ENCODE measurements at regions not wholly inside any gene's neighbourhood (a gene's known extent, or its start where the extent isn't known, plus 50 kb on each side); places are given as distances from the start of the nearest gene placed in this dataset.

DNA sequence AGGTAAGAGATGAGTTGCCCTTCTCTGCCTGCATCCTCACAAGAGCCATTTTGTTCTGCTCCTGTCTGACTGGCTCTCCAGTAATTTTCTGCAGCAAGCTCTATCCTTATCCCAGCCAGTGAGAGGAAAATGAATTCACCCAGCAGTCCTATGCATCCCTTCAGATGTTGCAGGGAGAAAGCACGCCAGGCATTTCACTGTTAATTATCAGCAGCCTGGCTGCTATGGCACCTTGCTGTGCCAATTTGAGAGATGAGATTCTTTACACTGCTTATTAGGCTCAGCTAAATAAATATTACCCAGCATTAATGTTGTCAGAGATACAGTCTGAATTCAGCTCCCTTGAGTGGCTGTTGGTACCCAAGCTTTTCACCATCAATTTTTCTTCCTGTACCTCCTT lies 61.1 kb upstream of the SNAP25 start:
- no peak overlapping the region for H3K27ac ChIP-seq (ENCODE audit: extremely low read depth, low read depth, low read length)
- CTCF ChIA-PET, result interaction anchor here (0.6 to 1.1 kb wide), 3 partner anchors 28 to 1408 kb away, joined by 3 to 7 read pairs (median 3); no protein-coding TSS in a partner anchor
- no peaks in the 10 kb centered on the region for H3K4me1 ChIP-seq (ENCODE audit: control insufficient read depth, insufficient read depth, low read length)
- TF ChIP-seq, protein P1, sequence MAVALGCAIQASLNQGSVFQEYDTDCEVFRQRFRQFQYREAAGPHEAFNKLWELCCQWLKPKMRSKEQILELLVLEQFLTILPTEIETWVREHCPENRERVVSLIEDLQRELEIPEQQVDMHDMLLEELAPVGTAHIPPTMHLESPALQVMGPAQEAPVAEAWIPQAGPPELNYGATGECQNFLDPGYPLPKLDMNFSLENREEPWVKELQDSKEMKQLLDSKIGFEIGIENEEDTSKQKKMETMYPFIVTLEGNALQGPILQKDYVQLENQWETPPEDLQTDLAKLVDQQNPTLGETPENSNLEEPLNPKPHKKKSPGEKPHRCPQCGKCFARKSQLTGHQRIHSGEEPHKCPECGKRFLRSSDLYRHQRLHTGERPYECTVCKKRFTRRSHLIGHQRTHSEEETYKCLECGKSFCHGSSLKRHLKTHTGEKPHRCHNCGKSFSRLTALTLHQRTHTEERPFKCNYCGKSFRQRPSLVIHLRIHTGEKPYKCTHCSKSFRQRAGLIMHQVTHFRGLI (tag by site-specific recombination; IDR thresholded peaks at IDR 0.05), result no peak
- no peak for TF ChIP-seq GLI2 (tag by site-specific recombination; IDR thresholded peaks at IDR 0.05; ENCODE audit: borderline replicate concordance, low read depth)
- POLR2A ChIA-PET, result no interaction called here
- no peak overlapping the region for H3K4me3 ChIP-seq (ENCODE audit: low read depth, low read length)
- H3K9me3 ChIP-seq (ENCODE audit: control insufficient read depth, insufficient read depth, low read depth, low read length), result no peaks in the 10 kb centered on the region
- no peaks in the 10 kb centered on the region for H3K36me3 ChIP-seq (ENCODE audit: control insufficient read depth in 2 of 2, insufficient read depth in 1 of 2, low read length in 2 of 2)

DNA sequence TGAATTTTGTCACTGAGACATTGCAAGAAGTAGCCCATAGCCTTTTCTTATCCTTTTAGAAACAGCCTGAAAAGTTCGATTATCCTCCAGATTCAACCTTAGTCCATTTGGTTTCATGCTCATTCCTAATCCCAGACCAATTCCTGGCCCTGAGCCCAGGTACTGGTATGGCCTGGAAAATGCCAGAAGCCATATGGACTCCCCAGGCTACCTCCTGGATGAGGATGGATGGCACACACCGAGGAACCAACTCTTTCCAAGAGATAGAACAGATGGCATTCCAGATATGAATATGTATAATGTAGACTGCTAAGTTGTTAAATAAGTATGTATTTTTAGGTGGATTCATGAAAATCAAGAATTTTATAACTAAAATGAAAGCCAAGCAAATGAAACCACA lies 51.6 kb upstream of the SNAP25 start:
- Histone ChIP-seq H3K4me3 (ENCODE audit: low read depth, low read length) (no peak overlapping the region), H3K4me1 (ENCODE audit: control insufficient read depth, insufficient read depth, low read length) (no peaks in the 10 kb centered on the region), H3K9me3 (ENCODE audit: control insufficient read depth, insufficient read depth, low read depth, low read length) (no peaks in the 10 kb centered on the region), H3K36me3 (ENCODE audit: control insufficient read depth in 2 of 2, insufficient read depth in 1 of 2, low read length in 2 of 2) (no peaks in the 10 kb centered on the region), H3K27ac (ENCODE audit: extremely low read depth, low read depth, low read length) (no peak overlapping the region)
- POLR2A ChIA-PET, result no interaction called here
- TF ChIP-seq, protein P2, sequence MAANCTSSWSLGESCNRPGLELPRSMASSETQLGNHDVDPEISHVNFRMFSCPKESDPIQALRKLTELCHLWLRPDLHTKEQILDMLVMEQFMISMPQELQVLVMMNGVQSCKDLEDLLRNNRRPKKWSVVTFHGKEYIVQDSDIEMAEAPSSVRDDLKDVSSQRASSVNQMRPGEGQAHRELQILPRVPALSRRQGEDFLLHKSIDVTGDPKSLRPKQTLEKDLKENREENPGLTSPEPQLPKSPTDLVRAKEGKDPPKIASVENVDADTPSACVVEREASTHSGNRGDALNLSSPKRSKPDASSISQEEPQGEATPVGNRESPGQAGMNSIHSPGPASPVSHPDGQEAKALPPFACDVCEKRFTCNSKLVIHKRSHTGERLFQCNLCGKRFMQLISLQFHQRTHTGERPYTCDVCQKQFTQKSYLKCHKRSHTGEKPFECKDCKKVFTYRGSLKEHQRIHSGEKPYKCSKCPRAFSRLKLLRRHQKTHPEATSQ (tag by site-specific recombination; IDR thresholded peaks at IDR 0.05), result no peak
- TF ChIP-seq, protein P3, sequence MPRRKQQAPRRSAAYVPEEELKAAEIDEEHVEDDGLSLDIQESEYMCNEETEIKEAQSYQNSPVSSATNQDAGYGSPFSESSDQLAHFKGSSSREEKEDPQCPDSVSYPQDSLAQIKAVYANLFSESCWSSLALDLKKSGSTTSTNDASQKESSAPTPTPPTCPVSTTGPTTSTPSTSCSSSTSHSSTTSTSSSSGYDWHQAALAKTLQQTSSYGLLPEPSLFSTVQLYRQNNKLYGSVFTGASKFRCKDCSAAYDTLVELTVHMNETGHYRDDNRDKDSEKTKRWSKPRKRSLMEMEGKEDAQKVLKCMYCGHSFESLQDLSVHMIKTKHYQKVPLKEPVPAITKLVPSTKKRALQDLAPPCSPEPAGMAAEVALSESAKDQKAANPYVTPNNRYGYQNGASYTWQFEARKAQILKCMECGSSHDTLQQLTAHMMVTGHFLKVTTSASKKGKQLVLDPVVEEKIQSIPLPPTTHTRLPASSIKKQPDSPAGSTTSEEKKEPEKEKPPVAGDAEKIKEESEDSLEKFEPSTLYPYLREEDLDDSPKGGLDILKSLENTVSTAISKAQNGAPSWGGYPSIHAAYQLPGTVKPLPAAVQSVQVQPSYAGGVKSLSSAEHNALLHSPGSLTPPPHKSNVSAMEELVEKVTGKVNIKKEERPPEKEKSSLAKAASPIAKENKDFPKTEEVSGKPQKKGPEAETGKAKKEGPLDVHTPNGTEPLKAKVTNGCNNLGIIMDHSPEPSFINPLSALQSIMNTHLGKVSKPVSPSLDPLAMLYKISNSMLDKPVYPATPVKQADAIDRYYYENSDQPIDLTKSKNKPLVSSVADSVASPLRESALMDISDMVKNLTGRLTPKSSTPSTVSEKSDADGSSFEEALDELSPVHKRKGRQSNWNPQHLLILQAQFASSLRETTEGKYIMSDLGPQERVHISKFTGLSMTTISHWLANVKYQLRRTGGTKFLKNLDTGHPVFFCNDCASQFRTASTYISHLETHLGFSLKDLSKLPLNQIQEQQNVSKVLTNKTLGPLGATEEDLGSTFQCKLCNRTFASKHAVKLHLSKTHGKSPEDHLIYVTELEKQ (tag by site-specific recombination; IDR thresholded peaks at IDR 0.05; ENCODE audit: borderline replicate concordance), result no peak
- TF ChIP-seq ZNF404 (tag by site-specific recombination; IDR thresholded peaks at IDR 0.05) (no peak), ZNF146 (tag by site-specific recombination; IDR thresholded peaks at IDR 0.05) (no peak), ZNF626 (tag by site-specific recombination; IDR thresholded peaks at IDR 0.05) (no peak), ZNF23 (tag by site-specific recombination; IDR thresholded peaks at IDR 0.05; ENCODE audit: borderline replicate concordance) (no peak)
- CTCF ChIA-PET, result interaction anchor here (0.7 kb wide), 1 partner anchor 12 kb away, joined by 3 read pairs; no protein-coding TSS in a partner anchor

DNA sequence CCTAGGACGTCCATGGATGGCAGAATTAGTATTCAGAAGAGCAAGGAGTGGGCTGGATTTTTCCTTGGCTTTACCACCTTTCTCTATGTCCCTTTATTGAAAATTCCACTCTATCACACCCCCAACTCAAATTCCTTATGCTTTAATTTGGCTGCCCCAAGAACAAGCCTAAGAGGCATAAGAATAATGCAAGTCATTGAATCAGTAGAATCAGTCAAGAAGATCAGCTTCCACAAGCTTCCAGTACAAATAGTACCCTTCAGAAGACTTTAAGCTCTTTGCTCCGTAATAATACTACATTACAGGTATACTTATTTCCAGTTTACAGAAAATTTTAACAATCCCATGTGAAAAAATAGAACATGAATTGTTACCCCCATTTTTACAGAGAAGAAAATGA lies 51.0 kb upstream of the SNAP25 start:
- CTCF ChIA-PET, result interaction anchor here (0.7 kb wide), 1 partner anchor 11 kb away, joined by 3 read pairs; no protein-coding TSS in a partner anchor
- Histone ChIP-seq H3K4me3 (ENCODE audit: low read depth, low read length) (no peak overlapping the region), H3K9me3 (ENCODE audit: control insufficient read depth, insufficient read depth, low read depth, low read length) (no peaks in the 10 kb centered on the region), H3K4me1 (ENCODE audit: control insufficient read depth, insufficient read depth, low read length) (no peaks in the 10 kb centered on the region), H3K27ac (ENCODE audit: extremely low read depth, low read depth, low read length) (no peak overlapping the region), H3K36me3 (ENCODE audit: control insufficient read depth in 2 of 2, insufficient read depth in 1 of 2, low read length in 2 of 2) (no peaks in the 10 kb centered on the region)
- POLR2A ChIA-PET, result no interaction called here
- TF ChIP-seq ZNF426 (tag by site-specific recombination; IDR thresholded peaks at IDR 0.05), result no peak
- TF ChIP-seq, protein P4, sequence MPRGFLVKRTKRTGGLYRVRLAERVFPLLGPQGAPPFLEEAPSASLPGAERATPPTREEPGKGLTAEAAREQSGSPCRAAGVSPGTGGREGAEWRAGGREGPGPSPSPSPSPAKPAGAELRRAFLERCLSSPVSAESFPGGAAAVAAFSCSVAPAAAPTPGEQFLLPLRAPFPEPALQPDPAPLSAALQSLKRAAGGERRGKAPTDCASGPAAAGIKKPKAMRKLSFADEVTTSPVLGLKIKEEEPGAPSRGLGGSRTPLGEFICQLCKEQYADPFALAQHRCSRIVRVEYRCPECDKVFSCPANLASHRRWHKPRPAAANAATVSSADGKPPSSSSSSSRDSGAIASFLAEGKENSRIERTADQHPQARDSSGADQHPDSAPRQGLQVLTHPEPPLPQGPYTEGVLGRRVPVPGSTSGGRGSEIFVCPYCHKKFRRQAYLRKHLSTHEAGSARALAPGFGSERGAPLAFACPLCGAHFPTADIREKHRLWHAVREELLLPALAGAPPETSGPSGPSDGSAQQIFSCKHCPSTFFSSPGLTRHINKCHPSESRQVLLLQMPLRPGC (tag by site-specific recombination; IDR thresholded peaks at IDR 0.05), result no peak
- TF ChIP-seq SP3 (tag by site-specific recombination; IDR thresholded peaks at IDR 0.05), result no peak
- no peak for TF ChIP-seq ZBTB20 (tag by site-specific recombination; IDR thresholded peaks at IDR 0.05)
- TF ChIP-seq ZNF214 (tag by site-specific recombination; IDR thresholded peaks at IDR 0.05; ENCODE audit: borderline replicate concordance), result no peak
- no peak for TF ChIP-seq ZBTB48 (tag by site-specific recombination; IDR thresholded peaks at IDR 0.05)
- no peak for TF ChIP-seq ZFP41 (tag by site-specific recombination; IDR thresholded peaks at IDR 0.05; ENCODE audit: borderline replicate concordance)
- TF ChIP-seq ZNF510 (tag by site-specific recombination; IDR thresholded peaks at IDR 0.05; ENCODE audit: insufficient replicate concordance), result no peak
- TF ChIP-seq, protein P5, sequence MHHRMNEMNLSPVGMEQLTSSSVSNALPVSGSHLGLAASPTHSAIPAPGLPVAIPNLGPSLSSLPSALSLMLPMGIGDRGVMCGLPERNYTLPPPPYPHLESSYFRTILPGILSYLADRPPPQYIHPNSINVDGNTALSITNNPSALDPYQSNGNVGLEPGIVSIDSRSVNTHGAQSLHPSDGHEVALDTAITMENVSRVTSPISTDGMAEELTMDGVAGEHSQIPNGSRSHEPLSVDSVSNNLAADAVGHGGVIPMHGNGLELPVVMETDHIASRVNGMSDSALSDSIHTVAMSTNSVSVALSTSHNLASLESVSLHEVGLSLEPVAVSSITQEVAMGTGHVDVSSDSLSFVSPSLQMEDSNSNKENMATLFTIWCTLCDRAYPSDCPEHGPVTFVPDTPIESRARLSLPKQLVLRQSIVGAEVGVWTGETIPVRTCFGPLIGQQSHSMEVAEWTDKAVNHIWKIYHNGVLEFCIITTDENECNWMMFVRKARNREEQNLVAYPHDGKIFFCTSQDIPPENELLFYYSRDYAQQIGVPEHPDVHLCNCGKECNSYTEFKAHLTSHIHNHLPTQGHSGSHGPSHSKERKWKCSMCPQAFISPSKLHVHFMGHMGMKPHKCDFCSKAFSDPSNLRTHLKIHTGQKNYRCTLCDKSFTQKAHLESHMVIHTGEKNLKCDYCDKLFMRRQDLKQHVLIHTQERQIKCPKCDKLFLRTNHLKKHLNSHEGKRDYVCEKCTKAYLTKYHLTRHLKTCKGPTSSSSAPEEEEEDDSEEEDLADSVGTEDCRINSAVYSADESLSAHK (tag by site-specific recombination; IDR thresholded peaks at IDR 0.05), result no peak
- TF ChIP-seq, protein P6, sequence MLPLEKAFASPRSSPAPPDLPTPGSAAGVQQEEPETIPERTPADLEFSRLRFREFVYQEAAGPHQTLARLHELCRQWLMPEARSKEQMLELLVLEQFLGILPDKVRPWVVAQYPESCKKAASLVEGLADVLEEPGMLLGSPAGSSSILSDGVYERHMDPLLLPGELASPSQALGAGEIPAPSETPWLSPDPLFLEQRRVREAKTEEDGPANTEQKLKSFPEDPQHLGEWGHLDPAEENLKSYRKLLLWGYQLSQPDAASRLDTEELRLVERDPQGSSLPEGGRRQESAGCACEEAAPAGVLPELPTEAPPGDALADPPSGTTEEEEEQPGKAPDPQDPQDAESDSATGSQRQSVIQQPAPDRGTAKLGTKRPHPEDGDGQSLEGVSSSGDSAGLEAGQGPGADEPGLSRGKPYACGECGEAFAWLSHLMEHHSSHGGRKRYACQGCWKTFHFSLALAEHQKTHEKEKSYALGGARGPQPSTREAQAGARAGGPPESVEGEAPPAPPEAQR (tag by site-specific recombination; IDR thresholded peaks at IDR 0.05), result no peak

Measured in HEK293 (cell line).